ENCODE measurements at regions not wholly inside any gene's neighbourhood (a gene's known extent, or its start where the extent isn't known, plus 50 kb on each side); places are given as distances from the start of the nearest gene placed in this dataset.

- Histone ChIP-seq H3K27me3 (replicated peaks in 1 of 2; ENCODE audit: control insufficient read depth in 2 of 2, extremely low read depth in 1 of 2, insufficient read depth in 2 of 2, low read length in 1 of 2) (no peaks in the 10 kb centered on the region), H3K4me3 (ENCODE audit: control insufficient read depth in 1 of 2, extremely low read depth in 1 of 2, low read length in 1 of 2) (no peak overlapping the region), H3K9me3 (no peaks in the 10 kb centered on the region), H3K27ac (ENCODE audit: low read length) (no peak overlapping the region), H3K4me1 (ENCODE audit: control insufficient read depth in 1 of 2, extremely low read depth in 1 of 2, insufficient read depth in 2 of 2, low read length in 2 of 2) (no peaks in the 10 kb centered on the region), H3K36me3 (ENCODE audit: control insufficient read depth in 2 of 2, extremely low read depth in 1 of 2, insufficient read depth in 1 of 2, low read length in 1 of 2) (no peaks in the 10 kb centered on the region)
- no peak for DNase-seq
- ChIA-PET POLR2A (no interaction called here), CTCF (no interaction called here)
- Mint-ChIP-seq H3K27me3 (no peaks in the 10 kb centered on the region), H3K4me1 (no peaks in the 10 kb centered on the region), H3K9me3 (no peaks in the 10 kb centered on the region), H3K4me3 (no peak overlapping the region), H3K36me3 (no peaks in the 10 kb centered on the region), H3K27ac (no peak overlapping the region)
- ATAC-seq (replicated peaks in 1 of 4), result no peak
Observed at GRCh38 chr18:69209761-69210160, 190.9 kb upstream of the DOK6 start.

GRCh38 chr18:69213842-69214241, 186.8 kb upstream of the DOK6 start:
- no CpG with 5 or more reads among the region's 3 CpGs for WGBS (ENCODE audit: insufficient coverage)
- no peaks in the 10 kb centered on the region for H3K36me3 ChIP-seq (ENCODE audit: control insufficient read depth in 2 of 2, extremely low read depth in 1 of 2, insufficient read depth in 1 of 2, low read length in 1 of 2)
- ChIA-PET CTCF (no interaction called here), POLR2A (no interaction called here)
- H3K27me3 ChIP-seq (replicated peaks in 1 of 2; ENCODE audit: control insufficient read depth in 2 of 2, extremely low read depth in 1 of 2, insufficient read depth in 2 of 2, low read length in 1 of 2), result no peaks in the 10 kb centered on the region
- H3K4me3 ChIP-seq (ENCODE audit: control insufficient read depth in 1 of 2, extremely low read depth in 1 of 2, low read length in 1 of 2), result no peak overlapping the region
- H3K4me1 ChIP-seq (ENCODE audit: control insufficient read depth in 1 of 2, extremely low read depth in 1 of 2, insufficient read depth in 2 of 2, low read length in 2 of 2), result no peaks in the 10 kb centered on the region
- ATAC-seq (replicated peaks in 1 of 4) (no peak), DNase-seq (no peak)
- H3K9me3 Mint-ChIP-seq, result no peaks in the 10 kb centered on the region
- H3K27ac ChIP-seq (ENCODE audit: low read length), result no peak overlapping the region
- peaks cover 0 to 4% of the 10 kb centered on the region in 2 donors for H3K27me3 Mint-ChIP-seq
- no peak overlapping the region for H3K4me3 Mint-ChIP-seq
- no peaks in the 10 kb centered on the region for H3K9me3 ChIP-seq
- no peaks in the 10 kb centered on the region for H3K4me1 Mint-ChIP-seq
- H3K36me3 Mint-ChIP-seq, result no peaks in the 10 kb centered on the region
- no peak overlapping the region for H3K27ac Mint-ChIP-seq

- no CpG with 5 or more reads among the region's 1 CpG for WGBS (ENCODE audit: insufficient coverage)
- H3K4me1 Mint-ChIP-seq, result no peaks in the 10 kb centered on the region
Observed at GRCh38 chr18:69215161-69215560, 185.5 kb upstream of the DOK6 start.

GRCh38 chr18:69216321-69216720, 184.4 kb upstream of the DOK6 start:
- POLR2A ChIA-PET, result no interaction called here
- H3K4me1 Mint-ChIP-seq, result no peaks in the 10 kb centered on the region

More at GRCh38 chr18:69215161-69215560, 185.5 kb upstream of the DOK6 start:
- Mint-ChIP-seq H3K27me3 (peaks cover 0 to 4% of the 10 kb centered on the region in 2 donors), H3K27ac (no peak overlapping the region), H3K4me3 (no peak overlapping the region), H3K36me3 (no peaks in the 10 kb centered on the region), H3K9me3 (no peaks in the 10 kb centered on the region)
- Histone ChIP-seq H3K4me1 (ENCODE audit: control insufficient read depth in 1 of 2, extremely low read depth in 1 of 2, insufficient read depth in 2 of 2, low read length in 2 of 2) (no peaks in the 10 kb centered on the region), H3K27me3 (replicated peaks in 1 of 2; ENCODE audit: control insufficient read depth in 2 of 2, extremely low read depth in 1 of 2, insufficient read depth in 2 of 2, low read length in 1 of 2) (no peaks in the 10 kb centered on the region), H3K36me3 (ENCODE audit: control insufficient read depth in 2 of 2, extremely low read depth in 1 of 2, insufficient read depth in 1 of 2, low read length in 1 of 2) (no peaks in the 10 kb centered on the region), H3K27ac (ENCODE audit: low read length) (no peak overlapping the region), H3K9me3 (no peaks in the 10 kb centered on the region), H3K4me3 (ENCODE audit: control insufficient read depth in 1 of 2, extremely low read depth in 1 of 2, low read length in 1 of 2) (no peak overlapping the region)
- CTCF ChIA-PET, result interaction anchor here in 1 of 2 donors (0.6 to 0.7 kb wide), 2 partner anchors 12 to 613 kb away, joined by 3 read pairs; no protein-coding TSS in a partner anchor
- POLR2A ChIA-PET, result no interaction called here
- no peak for DNase-seq
- no peak for ATAC-seq (replicated peaks in 1 of 4)

GRCh38 chr18:69217196-69218000, 183.3 kb upstream of the DOK6 start:
- Mint-ChIP-seq H3K27me3 (peaks cover 0 to 4% of the 10 kb centered on the region in 2 donors), H3K9me3 (no peaks in the 10 kb centered on the region), H3K27ac (no peak overlapping the region), H3K4me1 (no peaks in the 10 kb centered on the region), H3K4me3 (no peak overlapping the region), H3K36me3 (no peaks in the 10 kb centered on the region)
- Histone ChIP-seq H3K9me3 (no peaks in the 10 kb centered on the region), H3K27me3 (replicated peaks in 1 of 2; ENCODE audit: control insufficient read depth in 2 of 2, extremely low read depth in 1 of 2, insufficient read depth in 2 of 2, low read length in 1 of 2) (no peaks in the 10 kb centered on the region), H3K4me1 (ENCODE audit: control insufficient read depth in 1 of 2, extremely low read depth in 1 of 2, insufficient read depth in 2 of 2, low read length in 2 of 2) (no peaks in the 10 kb centered on the region), H3K36me3 (ENCODE audit: control insufficient read depth in 2 of 2, extremely low read depth in 1 of 2, insufficient read depth in 1 of 2, low read length in 1 of 2) (no peaks in the 10 kb centered on the region), H3K4me3 (ENCODE audit: control insufficient read depth in 1 of 2, extremely low read depth in 1 of 2, low read length in 1 of 2) (no peak overlapping the region), H3K27ac (ENCODE audit: low read length) (no peak overlapping the region)
- CTCF ChIA-PET, result no interaction called here
- POLR2A ChIA-PET, result no interaction called here
- ATAC-seq (replicated peaks in 1 of 4) (no peak), DNase-seq (no peak)
- 83% methylated on average over 5 of the region's 9 CpGs for WGBS (ENCODE audit: insufficient coverage)

More at GRCh38 chr18:69216321-69216720, 184.4 kb upstream of the DOK6 start:
- Histone ChIP-seq H3K36me3 (ENCODE audit: control insufficient read depth in 2 of 2, extremely low read depth in 1 of 2, insufficient read depth in 1 of 2, low read length in 1 of 2) (no peaks in the 10 kb centered on the region), H3K4me3 (ENCODE audit: control insufficient read depth in 1 of 2, extremely low read depth in 1 of 2, low read length in 1 of 2) (no peak overlapping the region), H3K27me3 (replicated peaks in 1 of 2; ENCODE audit: control insufficient read depth in 2 of 2, extremely low read depth in 1 of 2, insufficient read depth in 2 of 2, low read length in 1 of 2) (no peaks in the 10 kb centered on the region), H3K4me1 (ENCODE audit: control insufficient read depth in 1 of 2, extremely low read depth in 1 of 2, insufficient read depth in 2 of 2, low read length in 2 of 2) (no peaks in the 10 kb centered on the region), H3K9me3 (no peaks in the 10 kb centered on the region), H3K27ac (ENCODE audit: low read length) (no peak overlapping the region)
- H3K36me3 Mint-ChIP-seq, result no peaks in the 10 kb centered on the region
- DNase-seq (no peak), ATAC-seq (replicated peaks in 1 of 4) (no peak)
- WGBS (ENCODE audit: insufficient coverage), result no CpG with 5 or more reads among the region's 6 CpGs
- H3K9me3 Mint-ChIP-seq, result no peaks in the 10 kb centered on the region
- no peak overlapping the region for H3K4me3 Mint-ChIP-seq
- CTCF ChIA-PET, result no interaction called here
- H3K27ac Mint-ChIP-seq, result no peak overlapping the region
- peaks cover 0 to 4% of the 10 kb centered on the region in 2 donors for H3K27me3 Mint-ChIP-seq

- H3K4me1 ChIP-seq (ENCODE audit: control insufficient read depth in 1 of 2, extremely low read depth in 1 of 2, insufficient read depth in 2 of 2, low read length in 2 of 2), result no peaks in the 10 kb centered on the region
- H3K27me3 ChIP-seq (replicated peaks in 1 of 2; ENCODE audit: control insufficient read depth in 2 of 2, extremely low read depth in 1 of 2, insufficient read depth in 2 of 2, low read length in 1 of 2), result no peaks in the 10 kb centered on the region
- H3K27ac ChIP-seq (ENCODE audit: low read length), result no peak overlapping the region
- POLR2A ChIA-PET, result no interaction called here
- H3K9me3 ChIP-seq, result no peaks in the 10 kb centered on the region
- Mint-ChIP-seq H3K27me3 (peaks cover 0 to 4% of the 10 kb centered on the region in 2 donors), H3K4me1 (no peaks in the 10 kb centered on the region), H3K9me3 (no peaks in the 10 kb centered on the region), H3K27ac (no peak overlapping the region), H3K36me3 (no peaks in the 10 kb centered on the region), H3K4me3 (no peak overlapping the region)
- CTCF ChIA-PET, result no interaction called here
- no peak overlapping the region for H3K4me3 ChIP-seq (ENCODE audit: control insufficient read depth in 1 of 2, extremely low read depth in 1 of 2, low read length in 1 of 2)
- no peak for ATAC-seq (replicated peaks in 1 of 4)
- WGBS (ENCODE audit: insufficient coverage), result 87% methylated on average over 6 of the region's 6 CpGs
- H3K36me3 ChIP-seq (ENCODE audit: control insufficient read depth in 2 of 2, extremely low read depth in 1 of 2, insufficient read depth in 1 of 2, low read length in 1 of 2), result no peaks in the 10 kb centered on the region
- no peak for DNase-seq
Observed at GRCh38 chr18:69220529-69220928, 180.2 kb upstream of the DOK6 start.

- Histone ChIP-seq H3K4me1 (ENCODE audit: control insufficient read depth in 1 of 2, extremely low read depth in 1 of 2, insufficient read depth in 2 of 2, low read length in 2 of 2) (no peaks in the 10 kb centered on the region), H3K27me3 (replicated peaks in 1 of 2; ENCODE audit: control insufficient read depth in 2 of 2, extremely low read depth in 1 of 2, insufficient read depth in 2 of 2, low read length in 1 of 2) (no peaks in the 10 kb centered on the region), H3K4me3 (ENCODE audit: control insufficient read depth in 1 of 2, extremely low read depth in 1 of 2, low read length in 1 of 2) (no peak overlapping the region), H3K36me3 (ENCODE audit: control insufficient read depth in 2 of 2, extremely low read depth in 1 of 2, insufficient read depth in 1 of 2, low read length in 1 of 2) (no peaks in the 10 kb centered on the region), H3K27ac (ENCODE audit: low read length) (no peak overlapping the region), H3K9me3 (no peaks in the 10 kb centered on the region)
- Mint-ChIP-seq H3K27me3 (peaks cover 0 to 1% of the 10 kb centered on the region in 2 donors), H3K4me1 (no peaks in the 10 kb centered on the region), H3K27ac (no peak overlapping the region), H3K9me3 (no peaks in the 10 kb centered on the region), H3K36me3 (no peaks in the 10 kb centered on the region), H3K4me3 (no peak overlapping the region)
- POLR2A ChIA-PET, result no interaction called here
- WGBS (ENCODE audit: insufficient coverage), result 87% methylated on average over 4 of the region's 4 CpGs
- ATAC-seq (replicated peaks in 1 of 4) (no peak), DNase-seq (no peak)
- CTCF ChIA-PET, result no interaction called here
Observed at GRCh38 chr18:69222089-69222488, 178.6 kb upstream of the DOK6 start.

Data from T-cell (primary cell).